ENCODE measurements at regions not wholly inside any gene's neighbourhood (a gene's known extent, or its start where the extent isn't known, plus 50 kb on each side); places are given as distances from the start of the nearest gene placed in this dataset.

DNA sequence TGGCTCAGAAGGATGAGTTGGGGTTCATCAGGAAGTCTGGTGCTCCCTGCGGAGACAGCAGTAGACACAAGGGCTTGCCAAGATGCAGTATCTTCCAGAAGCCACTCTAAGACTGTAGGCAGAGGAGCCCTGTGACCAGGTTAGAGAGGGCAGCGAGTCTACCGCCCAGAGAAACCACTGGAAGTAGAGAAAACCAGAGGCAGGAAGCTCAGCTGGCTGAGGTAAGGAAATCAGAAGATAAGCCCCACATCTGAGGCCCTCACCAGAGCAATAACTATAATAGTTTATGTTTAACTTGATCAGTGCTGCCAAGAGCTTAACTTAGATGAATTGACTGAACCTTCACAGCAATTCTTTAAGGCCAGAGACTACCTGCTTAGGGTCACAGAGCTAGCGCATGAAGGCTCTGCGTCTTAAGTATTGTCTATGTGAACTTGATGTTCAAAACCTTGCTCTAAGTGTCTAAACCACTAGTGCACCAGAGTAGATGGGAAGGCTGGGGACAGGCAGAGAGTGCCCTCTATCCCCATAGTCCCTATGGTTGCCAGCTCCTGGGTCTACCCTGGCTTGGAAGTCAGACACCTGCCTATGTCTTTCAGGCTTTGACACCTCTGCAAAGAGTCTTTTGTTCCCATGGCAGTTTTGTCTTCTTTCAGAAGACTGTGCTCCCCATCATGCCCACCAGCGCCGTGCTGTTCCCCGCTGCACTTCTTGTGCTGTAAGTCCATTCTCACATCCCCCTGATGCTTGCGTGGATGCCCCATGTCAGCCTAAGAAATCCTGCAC is 228.2 kb upstream of the KLF4 start:
- 88% methylated on average over 9 of the region's 9 CpGs for WGBS (ENCODE audit: low lambda C conversion rate, missing lambda C conversion rate)
- H4K20me1 ChIP-seq (ENCODE audit: insufficient read depth, poor library complexity, severe bottlenecking) = no peaks in the 10 kb centered on the region
- peak overlapping the region; percentile 43 for H3K27ac ChIP-seq

DNA sequence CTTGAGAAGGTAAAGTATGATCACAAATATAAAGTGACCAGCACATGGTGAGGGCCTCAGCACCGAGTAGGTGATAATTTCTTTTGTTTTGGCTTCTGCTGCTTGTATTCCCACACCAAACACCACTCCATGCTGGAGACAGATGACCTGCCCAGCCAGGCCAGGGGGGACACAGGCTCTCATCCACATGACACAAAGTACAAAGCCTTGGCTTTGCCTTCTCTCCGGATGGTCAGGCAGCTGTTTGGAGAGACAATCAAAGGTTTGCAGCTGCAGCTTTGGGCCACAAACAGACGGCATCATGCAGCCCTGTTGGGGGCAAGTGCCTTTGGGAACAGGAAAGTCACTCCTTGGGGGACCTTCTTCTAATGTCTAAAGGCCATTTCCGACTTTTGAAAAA is 226.2 kb upstream of the KLF4 start:
- no peak for TF ChIP-seq EZH2phosphoT487 (IDR thresholded peaks at IDR 0.05; ENCODE audit: low read depth, severe bottlenecking, unreplicated experiment)
- TF ChIP-seq EZH2 (IDR thresholded peaks at IDR 0.05; ENCODE audit: borderline replicate concordance) = no peak
- TF ChIP-seq, protein P1, sequence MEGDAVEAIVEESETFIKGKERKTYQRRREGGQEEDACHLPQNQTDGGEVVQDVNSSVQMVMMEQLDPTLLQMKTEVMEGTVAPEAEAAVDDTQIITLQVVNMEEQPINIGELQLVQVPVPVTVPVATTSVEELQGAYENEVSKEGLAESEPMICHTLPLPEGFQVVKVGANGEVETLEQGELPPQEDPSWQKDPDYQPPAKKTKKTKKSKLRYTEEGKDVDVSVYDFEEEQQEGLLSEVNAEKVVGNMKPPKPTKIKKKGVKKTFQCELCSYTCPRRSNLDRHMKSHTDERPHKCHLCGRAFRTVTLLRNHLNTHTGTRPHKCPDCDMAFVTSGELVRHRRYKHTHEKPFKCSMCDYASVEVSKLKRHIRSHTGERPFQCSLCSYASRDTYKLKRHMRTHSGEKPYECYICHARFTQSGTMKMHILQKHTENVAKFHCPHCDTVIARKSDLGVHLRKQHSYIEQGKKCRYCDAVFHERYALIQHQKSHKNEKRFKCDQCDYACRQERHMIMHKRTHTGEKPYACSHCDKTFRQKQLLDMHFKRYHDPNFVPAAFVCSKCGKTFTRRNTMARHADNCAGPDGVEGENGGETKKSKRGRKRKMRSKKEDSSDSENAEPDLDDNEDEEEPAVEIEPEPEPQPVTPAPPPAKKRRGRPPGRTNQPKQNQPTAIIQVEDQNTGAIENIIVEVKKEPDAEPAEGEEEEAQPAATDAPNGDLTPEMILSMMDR (IDR thresholded peaks at IDR 0.05; ENCODE audit: poor library complexity) = no peak
- DNase-seq (ENCODE audit: low spot score) = no peak
- Histone ChIP-seq H3K4me2 (no peak overlapping the region), H3K9me3 (ENCODE audit: low read depth) (no peaks in the 10 kb centered on the region), H3K79me2 (no peaks in the 10 kb centered on the region), H3K36me3 (replicated peaks; ENCODE audit: insufficient read depth, low read depth) (no peaks in the 10 kb centered on the region), H3K9me2 (replicated peaks; ENCODE audit: insufficient read depth) (no peaks in the 10 kb centered on the region), H3K27me3 (no peaks in the 10 kb centered on the region), H3K4me3 (no peak overlapping the region), H3K4me1 (ENCODE audit: insufficient read depth) (peaks cover 14% of the 10 kb centered on the region), H4K20me1 (ENCODE audit: insufficient read depth, poor library complexity, severe bottlenecking) (no peaks in the 10 kb centered on the region), H3K27ac (no peak overlapping the region), H2AFZ (no peak overlapping the region)
- WGBS (ENCODE audit: low lambda C conversion rate, missing lambda C conversion rate) = 75% methylated on average over 4 of the region's 4 CpGs

More for the DNA sequence above, 228.2 kb upstream of the KLF4 start:
- DNase-seq (ENCODE audit: low spot score) = peak; percentile 22
- TF ChIP-seq EZH2phosphoT487 (IDR thresholded peaks at IDR 0.05; ENCODE audit: low read depth, severe bottlenecking, unreplicated experiment) = no peak
- TF ChIP-seq EZH2 (IDR thresholded peaks at IDR 0.05; ENCODE audit: borderline replicate concordance) = no peak
- TF ChIP-seq, protein P1 (IDR thresholded peaks at IDR 0.05; ENCODE audit: poor library complexity) = no peak
- no peaks in the 10 kb centered on the region for H3K36me3 ChIP-seq (replicated peaks; ENCODE audit: insufficient read depth, low read depth)
- no peaks in the 10 kb centered on the region for H3K27me3 ChIP-seq
- no peak overlapping the region for H3K4me3 ChIP-seq
- peaks cover 14% of the 10 kb centered on the region for H3K4me1 ChIP-seq (ENCODE audit: insufficient read depth)
- no peak overlapping the region for H3K4me2 ChIP-seq
- no peaks in the 10 kb centered on the region for H3K9me2 ChIP-seq (replicated peaks; ENCODE audit: insufficient read depth)
- no peaks in the 10 kb centered on the region for H3K79me2 ChIP-seq
- no peak overlapping the region for H2AFZ ChIP-seq
- H3K9me3 ChIP-seq (ENCODE audit: low read depth) = no peaks in the 10 kb centered on the region

DNA sequence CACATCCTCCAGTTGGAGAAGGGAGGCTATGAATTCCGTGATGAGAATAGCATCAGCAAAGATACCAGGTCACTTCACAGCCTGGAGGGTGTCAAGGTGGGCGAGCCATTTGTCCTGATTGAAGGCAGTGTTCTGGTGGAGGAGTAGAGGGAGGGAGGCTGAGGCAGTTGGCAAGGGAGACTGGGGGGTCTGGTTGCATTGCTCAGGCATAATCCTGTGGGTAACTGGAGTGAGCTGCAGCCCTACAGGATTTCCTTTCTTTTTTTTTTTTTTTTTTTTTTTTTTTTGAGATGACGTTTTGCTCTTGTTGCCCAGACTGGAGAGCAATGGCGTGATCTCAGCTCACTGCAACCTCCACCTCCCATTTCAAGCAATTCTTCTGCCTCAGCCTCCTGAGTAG is 223.9 kb upstream of the KLF4 start:
- DNase-seq (ENCODE audit: low spot score) = no peak
- H3K36me3 ChIP-seq (replicated peaks; ENCODE audit: insufficient read depth, low read depth) = no peaks in the 10 kb centered on the region
- no peak overlapping the region for H3K27ac ChIP-seq
- peaks cover 12% of the 10 kb centered on the region for H3K4me1 ChIP-seq (ENCODE audit: insufficient read depth)
- no peaks in the 10 kb centered on the region for H3K9me3 ChIP-seq (ENCODE audit: low read depth)
- H3K79me2 ChIP-seq = no peaks in the 10 kb centered on the region
- H3K9me2 ChIP-seq (replicated peaks; ENCODE audit: insufficient read depth) = no peaks in the 10 kb centered on the region
- no peak overlapping the region for H2AFZ ChIP-seq
- H4K20me1 ChIP-seq (ENCODE audit: insufficient read depth, poor library complexity, severe bottlenecking) = no peaks in the 10 kb centered on the region
- no peaks in the 10 kb centered on the region for H3K27me3 ChIP-seq
- no peak overlapping the region for H3K4me3 ChIP-seq
- 87% methylated on average over 4 of the region's 4 CpGs for WGBS (ENCODE audit: low lambda C conversion rate, missing lambda C conversion rate)
- TF ChIP-seq, protein P1 (IDR thresholded peaks at IDR 0.05; ENCODE audit: poor library complexity) = no peak
- no peak for TF ChIP-seq EZH2 (IDR thresholded peaks at IDR 0.05; ENCODE audit: borderline replicate concordance)
- no peak overlapping the region for H3K4me2 ChIP-seq
